ENCODE measurements at regions not wholly inside any gene's neighbourhood (a gene's known extent, or its start where the extent isn't known, plus 50 kb on each side); places are given as distances from the start of the nearest gene placed in this dataset.
"Not testable (repeated sequence)": the region's sequence is repeated elsewhere in the genome, so short reads cannot be mapped to it uniquely, and the experiment has no call there.

DNA sequence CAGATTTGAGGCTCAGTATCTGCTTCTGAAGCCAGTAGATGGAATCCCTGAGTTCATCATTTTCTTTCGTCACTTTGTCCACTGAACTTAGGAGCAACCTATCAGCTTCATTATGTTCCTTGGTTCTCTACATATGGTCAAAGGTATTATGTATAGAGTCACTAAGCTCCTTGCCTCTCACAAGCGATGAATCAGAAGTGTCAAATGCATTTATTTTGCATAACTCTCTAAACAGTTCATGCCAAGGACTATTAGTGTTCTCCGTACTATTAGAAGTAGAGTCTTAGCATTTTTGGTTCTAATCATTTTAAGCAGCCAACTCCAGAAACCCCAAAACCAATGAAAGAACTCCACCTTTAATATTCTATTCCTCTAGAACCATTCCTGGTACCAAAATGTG, 278.5 kb downstream of the C12orf75 start:
- TF ChIP-seq CTCF (IDR thresholded peaks at IDR 0.05; ENCODE audit: insufficient read depth, low read length, poor library complexity, severe bottlenecking); EZH2phosphoT487 (conservative IDR thresholded peaks at IDR 0.05; ENCODE audit: low read length): not testable (repeated sequence)
